OCI-LY1 (cell line): ENCODE measurements at regions not wholly inside any gene's neighbourhood (a gene's known extent, or its start where the extent isn't known, plus 50 kb on each side); places are given as distances from the start of the nearest gene placed in this dataset.
"Not testable (repeated sequence)": the region's sequence is repeated elsewhere in the genome, so short reads cannot be mapped to it uniquely, and the experiment has no call there.

Source experiments
- H2AFZ ChIP-seq: fragments of 200-600 bp; sonication (generic), shearing (Covaris generic); 2 replicates; pipeline ENCODE4 v1.6.0; 2014; ENCODE audit warnings: antibody characterized with exemption, mild to moderate bottlenecking, low read length
- H3F3A ChIP-seq: fragments of 200-600 bp; sonication (generic), shearing (Covaris generic); 2 replicates; pipeline ENCODE4 v1.6.0; 2014; ENCODE audit warnings: mild to moderate bottlenecking, antibody characterized with exemption, low read length, moderate library complexity; ENCODE audit not compliant: insufficient read depth
- H3K27ac ChIP-seq: fragments of 200-600 bp; sonication (generic); 2 replicates; pipeline ENCODE4 v1.5.1; 2014; ENCODE audit warnings: low read length, mixed run types, mild to moderate bottlenecking, low read depth; ENCODE audit not compliant: poor library complexity, severe bottlenecking
- H3K27me3 ChIP-seq: fragments of 200-600 bp; sonication (generic); 2 replicates; pipeline ENCODE4 v1.6.0; 2014; ENCODE audit warnings: antibody characterized with exemption, mild to moderate bottlenecking, low read length, moderate library complexity; ENCODE audit not compliant: insufficient read depth
- H3K36me3 ChIP-seq: fragments of 200-600 bp; sonication (generic); 2 replicates; pipeline ENCODE4 v1.6.1; 2014; ENCODE audit warnings: mild to moderate bottlenecking, antibody characterized with exemption, low read length, moderate library complexity, mixed read lengths; ENCODE audit not compliant: insufficient read depth
- H3K4me1 ChIP-seq: fragments of 200-600 bp; sonication (generic); 2 replicates; pipeline ENCODE4 v1.5.1; 2014; ENCODE audit warnings: mild to moderate bottlenecking, low read length, moderate library complexity; ENCODE audit not compliant: insufficient read depth, severe bottlenecking
- H3K4me2 ChIP-seq: fragments of 200-600 bp; sonication (generic), shearing (Covaris generic); 2 replicates; pipeline ENCODE4 v1.6.1; 2014; ENCODE audit warnings: low read length
- H3K4me3 ChIP-seq: fragments of 200-600 bp; sonication (generic); 2 replicates; pipeline ENCODE4 v1.5.1; 2014; ENCODE audit warnings: low read length, low read depth, mild to moderate bottlenecking, mixed read lengths; ENCODE audit not compliant: poor library complexity, severe bottlenecking
- H3K79me2 ChIP-seq: fragments of 200-600 bp; shearing (Covaris generic); 2 replicates; pipeline ENCODE4 v1.6.1; 2016; ENCODE audit warnings: mixed run types, low read length, mixed read lengths; ENCODE audit not compliant: insufficient read depth
- H3K9ac ChIP-seq: fragments of 200-600 bp; sonication (generic), shearing (Covaris generic); 2 replicates; pipeline ENCODE4 v1.6.1; 2014; ENCODE audit warnings: mild to moderate bottlenecking, low read length, mixed read lengths
- H3K9me2 ChIP-seq: fragments of 200-600 bp; sonication (generic), shearing (Covaris generic); 2 replicates; pipeline ENCODE4 v1.6.1; 2014; ENCODE audit warnings: low read depth, mild to moderate bottlenecking, low read length, mixed read lengths
- H3K9me3 ChIP-seq: fragments of 200-600 bp; shearing (Covaris generic); 2 replicates; pipeline ENCODE4 v1.6.1; 2014; ENCODE audit warnings: low read length, mixed read lengths
- H4K20me1 ChIP-seq: fragments of 200-600 bp; sonication (generic), shearing (Covaris generic); 2 replicates; pipeline ENCODE4 v1.6.0; 2016; ENCODE audit warnings: mild to moderate bottlenecking, low read length; ENCODE audit not compliant: insufficient read depth
- EZH2 ChIP-seq: fragments of 200-600 bp; sonication (generic), shearing (Covaris generic); IDR thresholded peaks from 2 replicates; pipeline ENCODE4 v1.8.0; 2017; ENCODE audit warnings: borderline replicate concordance, mixed run types, mild to moderate bottlenecking, antibody characterized with exemption, low read length, moderate library complexity, mixed read lengths
- TF ChIP-seq, protein P1 (sequence below): fragments of 200-600 bp; sonication (generic), shearing (Covaris generic); IDR thresholded peaks from 2 replicates; pipeline ENCODE4 v1.5.1; 2017; ENCODE audit warnings: mild to moderate bottlenecking, antibody characterized with exemption, low read length, moderate library complexity, mixed read lengths

DNA sequence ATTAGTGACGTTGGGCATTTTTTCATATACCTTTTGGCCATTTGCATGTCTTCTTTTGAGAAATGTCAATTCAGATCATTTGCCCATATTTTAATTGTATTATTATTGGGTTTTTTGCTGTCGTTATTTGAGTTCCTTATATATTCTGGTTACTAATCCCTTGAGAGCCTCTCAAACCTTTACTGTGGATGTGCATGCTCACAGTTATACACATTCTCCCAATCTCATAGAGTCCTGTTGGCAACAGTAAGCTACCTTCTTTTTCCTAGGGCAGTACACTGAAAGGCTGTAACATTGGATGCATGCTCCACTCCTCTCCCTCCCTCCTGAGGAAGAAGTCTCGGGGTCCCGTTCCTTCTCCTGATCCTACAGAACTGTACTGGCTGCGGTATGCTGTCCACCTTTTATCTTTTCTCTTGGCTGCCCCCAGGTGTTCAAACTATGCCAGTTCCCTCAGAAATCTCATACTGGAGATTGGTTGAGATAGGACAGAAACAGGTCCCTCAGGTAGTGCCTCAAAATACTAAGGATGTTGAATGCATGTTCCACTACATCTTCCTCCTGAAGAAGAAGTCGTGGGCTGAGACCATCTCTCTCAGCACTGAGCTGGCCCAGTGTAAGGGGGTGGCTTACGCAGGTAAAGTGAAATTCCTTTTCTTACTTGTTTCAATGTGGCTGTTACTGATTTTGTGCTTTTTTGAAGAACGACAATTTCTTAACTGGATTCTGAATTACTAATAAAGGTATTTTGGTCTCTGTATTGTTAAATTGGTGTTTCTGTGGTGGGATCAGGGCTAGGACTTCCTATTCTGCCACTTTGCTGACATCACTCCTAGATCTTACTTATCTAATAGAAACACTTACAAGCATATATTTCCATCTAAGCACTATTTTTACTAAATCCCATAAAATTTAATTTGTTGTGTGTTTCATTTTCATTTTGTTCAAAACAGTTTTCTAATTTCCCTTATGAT lies 145.4 kb upstream of the HUWE1 start:
- Histone ChIP-seq H3F3A (no peaks in the 10 kb centered on the region), H3K4me1 (no peaks in the 10 kb centered on the region), H3K27ac (no peak overlapping the region), H3K9me3 (no peaks in the 10 kb centered on the region), H3K9me2 (no peaks in the 10 kb centered on the region), H3K4me2 (no peak overlapping the region), H3K36me3 (no peaks in the 10 kb centered on the region), H4K20me1 (no peaks in the 10 kb centered on the region), H3K4me3 (no peak overlapping the region), H3K27me3 (no peaks in the 10 kb centered on the region), H3K79me2 (no peaks in the 10 kb centered on the region), H2AFZ (no peak overlapping the region), H3K9ac (no peak overlapping the region)
- TF ChIP-seq, protein P1, sequence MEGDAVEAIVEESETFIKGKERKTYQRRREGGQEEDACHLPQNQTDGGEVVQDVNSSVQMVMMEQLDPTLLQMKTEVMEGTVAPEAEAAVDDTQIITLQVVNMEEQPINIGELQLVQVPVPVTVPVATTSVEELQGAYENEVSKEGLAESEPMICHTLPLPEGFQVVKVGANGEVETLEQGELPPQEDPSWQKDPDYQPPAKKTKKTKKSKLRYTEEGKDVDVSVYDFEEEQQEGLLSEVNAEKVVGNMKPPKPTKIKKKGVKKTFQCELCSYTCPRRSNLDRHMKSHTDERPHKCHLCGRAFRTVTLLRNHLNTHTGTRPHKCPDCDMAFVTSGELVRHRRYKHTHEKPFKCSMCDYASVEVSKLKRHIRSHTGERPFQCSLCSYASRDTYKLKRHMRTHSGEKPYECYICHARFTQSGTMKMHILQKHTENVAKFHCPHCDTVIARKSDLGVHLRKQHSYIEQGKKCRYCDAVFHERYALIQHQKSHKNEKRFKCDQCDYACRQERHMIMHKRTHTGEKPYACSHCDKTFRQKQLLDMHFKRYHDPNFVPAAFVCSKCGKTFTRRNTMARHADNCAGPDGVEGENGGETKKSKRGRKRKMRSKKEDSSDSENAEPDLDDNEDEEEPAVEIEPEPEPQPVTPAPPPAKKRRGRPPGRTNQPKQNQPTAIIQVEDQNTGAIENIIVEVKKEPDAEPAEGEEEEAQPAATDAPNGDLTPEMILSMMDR: peak; percentile 39; the same call in 1 of the 2 replicates
- no peak for TF ChIP-seq EZH2

DNA sequence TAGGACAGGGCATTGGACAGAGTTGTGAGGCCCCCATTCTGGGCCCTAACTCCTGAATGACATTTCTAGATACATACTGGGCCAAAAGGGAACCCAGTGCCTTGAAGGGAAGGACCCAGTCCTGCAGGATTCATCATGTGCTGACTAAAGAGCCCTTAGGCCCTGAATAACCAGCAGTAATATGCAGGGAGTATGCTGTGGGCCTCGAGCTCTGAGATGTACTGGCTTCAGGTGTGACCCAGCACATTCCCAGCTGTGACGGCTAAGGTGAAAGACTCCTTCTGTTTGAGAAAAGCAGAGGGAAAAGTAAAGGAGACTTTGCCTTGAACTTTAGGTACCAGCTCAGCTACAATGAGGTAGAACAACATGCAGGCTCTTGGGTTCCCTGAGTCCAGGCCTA lies 138.2 kb upstream of the HUWE1 start:
- no peak overlapping the region for H3K4me2 ChIP-seq
- no peaks in the 10 kb centered on the region for H3K79me2 ChIP-seq
- H2AFZ ChIP-seq: no peak overlapping the region
- H3K27me3 ChIP-seq: no peaks in the 10 kb centered on the region
- TF ChIP-seq, protein P1: no peak
- no peak for TF ChIP-seq EZH2
- H3F3A ChIP-seq: no peaks in the 10 kb centered on the region
- H3K36me3 ChIP-seq: no peaks in the 10 kb centered on the region
- H3K27ac ChIP-seq: no peak overlapping the region
- no peaks in the 10 kb centered on the region for H4K20me1 ChIP-seq
- H3K4me3 ChIP-seq: no peak overlapping the region
- H3K4me1 ChIP-seq: no peaks in the 10 kb centered on the region
- no peak overlapping the region for H3K9ac ChIP-seq
- H3K9me2 ChIP-seq: no peaks in the 10 kb centered on the region
- no peaks in the 10 kb centered on the region for H3K9me3 ChIP-seq

DNA sequence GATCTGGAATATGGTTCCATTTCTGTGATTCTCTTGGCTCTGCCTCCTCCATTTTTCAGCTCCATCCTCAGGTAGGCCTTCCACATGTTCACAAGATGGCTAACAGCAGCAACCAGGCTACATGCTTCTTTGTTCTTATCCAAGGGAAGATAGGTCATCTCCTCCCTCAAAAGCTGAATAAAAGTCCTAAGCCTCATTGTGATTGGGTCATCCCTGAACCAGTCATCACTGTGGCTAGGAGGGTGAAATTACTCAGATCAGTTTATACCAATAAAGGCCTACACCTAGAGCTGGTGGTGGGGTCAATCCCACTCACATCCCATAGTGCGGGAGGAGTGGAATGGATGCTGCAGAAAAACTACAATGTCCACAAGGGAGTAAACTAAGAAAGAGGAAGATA lies 131.6 kb upstream of the HUWE1 start:
- H3K79me2 ChIP-seq, H3K27ac ChIP-seq: not testable (repeated sequence)

More for the DNA sequence above, 131.6 kb upstream of the HUWE1 start:
- H3K9ac ChIP-seq, H3K36me3 ChIP-seq, H4K20me1 ChIP-seq, H3K4me2 ChIP-seq, H3K4me3 ChIP-seq, H3F3A ChIP-seq, H3K4me1 ChIP-seq, H3K9me3 ChIP-seq, H3K9me2 ChIP-seq, H3K27me3 ChIP-seq, H2AFZ ChIP-seq: not testable (repeated sequence)
